Fibroblast of lung (primary cell): ENCODE measurements at regions not wholly inside any gene's neighbourhood (a gene's known extent, or its start where the extent isn't known, plus 50 kb on each side); places are given as distances from the start of the nearest gene placed in this dataset.

ENCODE experiments used
- CTCF ChIP-seq, 2 donors: IDR thresholded peaks in 1 of 2; conservative IDR thresholded peaks in 1 of 2; 1 replicate in 1 of 2; 2 replicates in 1 of 2; pipeline ENCODE4 v1.5.1; 2011 to 2012; ENCODE audit warnings: low read length in 2 of 2, control low read depth in 1 of 2, inconsistent platforms in 1 of 2, low read depth in 1 of 2, mild to moderate bottlenecking in 1 of 2
- EZH2 ChIP-seq: IDR thresholded peaks from 2 replicates; pipeline ENCODE4 v1.5.1; 2012; ENCODE audit warnings: low read length, control low read depth, mild to moderate bottlenecking; ENCODE audit errors: missing control alignments

GRCh38 chr6:167409694-167410093 lies 84.8 kb downstream of the TTLL2 start:
- TF ChIP-seq CTCF (conservative IDR thresholded peaks at IDR 0.05 in 1 of 2, IDR thresholded peaks at IDR 0.05 in 1 of 2; ENCODE audit: low read depth in 1 of 2, low read length in 2 of 2) (no peak), EZH2 (no peak)
